ENCODE measurements at regions not wholly inside any gene's neighbourhood (a gene's known extent, or its start where the extent isn't known, plus 50 kb on each side); places are given as distances from the start of the nearest gene placed in this dataset.

- H3K27me3 ChIP-seq (replicated peaks; ENCODE audit: control insufficient read depth, insufficient read depth, low read length): no peaks in the 10 kb centered on the region
- no peak overlapping the region for H3K4me3 ChIP-seq (replicated peaks; ENCODE audit: low read depth, low read length)
- DNase-seq (ENCODE audit: extremely low read depth, insufficient read length): no peak
- no peaks in the 10 kb centered on the region for H3K36me3 ChIP-seq (ENCODE audit: control insufficient read depth, insufficient read depth, low read length)
- TF ChIP-seq, protein P1, sequence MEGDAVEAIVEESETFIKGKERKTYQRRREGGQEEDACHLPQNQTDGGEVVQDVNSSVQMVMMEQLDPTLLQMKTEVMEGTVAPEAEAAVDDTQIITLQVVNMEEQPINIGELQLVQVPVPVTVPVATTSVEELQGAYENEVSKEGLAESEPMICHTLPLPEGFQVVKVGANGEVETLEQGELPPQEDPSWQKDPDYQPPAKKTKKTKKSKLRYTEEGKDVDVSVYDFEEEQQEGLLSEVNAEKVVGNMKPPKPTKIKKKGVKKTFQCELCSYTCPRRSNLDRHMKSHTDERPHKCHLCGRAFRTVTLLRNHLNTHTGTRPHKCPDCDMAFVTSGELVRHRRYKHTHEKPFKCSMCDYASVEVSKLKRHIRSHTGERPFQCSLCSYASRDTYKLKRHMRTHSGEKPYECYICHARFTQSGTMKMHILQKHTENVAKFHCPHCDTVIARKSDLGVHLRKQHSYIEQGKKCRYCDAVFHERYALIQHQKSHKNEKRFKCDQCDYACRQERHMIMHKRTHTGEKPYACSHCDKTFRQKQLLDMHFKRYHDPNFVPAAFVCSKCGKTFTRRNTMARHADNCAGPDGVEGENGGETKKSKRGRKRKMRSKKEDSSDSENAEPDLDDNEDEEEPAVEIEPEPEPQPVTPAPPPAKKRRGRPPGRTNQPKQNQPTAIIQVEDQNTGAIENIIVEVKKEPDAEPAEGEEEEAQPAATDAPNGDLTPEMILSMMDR (IDR thresholded peaks at IDR 0.05; ENCODE audit: insufficient read depth, low read length, poor library complexity, severe bottlenecking): no peak
Observed at GRCh38 chr15:24879492-24879891, 75.3 kb upstream of the SNRPN start.

- no peaks in the 10 kb centered on the region for H3K36me3 ChIP-seq (ENCODE audit: control insufficient read depth, insufficient read depth, low read length)
- no peak for DNase-seq (ENCODE audit: extremely low read depth, insufficient read length)
- TF ChIP-seq, protein P1 (IDR thresholded peaks at IDR 0.05; ENCODE audit: insufficient read depth, low read length, poor library complexity, severe bottlenecking): no peak
- no peaks in the 10 kb centered on the region for H3K27me3 ChIP-seq (replicated peaks; ENCODE audit: control insufficient read depth, insufficient read depth, low read length)
- no peak overlapping the region for H3K4me3 ChIP-seq (replicated peaks; ENCODE audit: low read depth, low read length)
Observed at GRCh38 chr15:24880663-24881062, 74.1 kb upstream of the SNRPN start.

GRCh38 chr15:24886538-24886937 is 68.2 kb upstream of the SNRPN start:
- Histone ChIP-seq H3K4me3 (replicated peaks; ENCODE audit: low read depth, low read length) (no peak overlapping the region), H3K36me3 (ENCODE audit: control insufficient read depth, insufficient read depth, low read length) (no peaks in the 10 kb centered on the region), H3K27me3 (replicated peaks; ENCODE audit: control insufficient read depth, insufficient read depth, low read length) (no peaks in the 10 kb centered on the region)
- TF ChIP-seq, protein P1 (IDR thresholded peaks at IDR 0.05; ENCODE audit: insufficient read depth, low read length, poor library complexity, severe bottlenecking): no peak
- no peak for DNase-seq (ENCODE audit: extremely low read depth, insufficient read length)

DNA sequence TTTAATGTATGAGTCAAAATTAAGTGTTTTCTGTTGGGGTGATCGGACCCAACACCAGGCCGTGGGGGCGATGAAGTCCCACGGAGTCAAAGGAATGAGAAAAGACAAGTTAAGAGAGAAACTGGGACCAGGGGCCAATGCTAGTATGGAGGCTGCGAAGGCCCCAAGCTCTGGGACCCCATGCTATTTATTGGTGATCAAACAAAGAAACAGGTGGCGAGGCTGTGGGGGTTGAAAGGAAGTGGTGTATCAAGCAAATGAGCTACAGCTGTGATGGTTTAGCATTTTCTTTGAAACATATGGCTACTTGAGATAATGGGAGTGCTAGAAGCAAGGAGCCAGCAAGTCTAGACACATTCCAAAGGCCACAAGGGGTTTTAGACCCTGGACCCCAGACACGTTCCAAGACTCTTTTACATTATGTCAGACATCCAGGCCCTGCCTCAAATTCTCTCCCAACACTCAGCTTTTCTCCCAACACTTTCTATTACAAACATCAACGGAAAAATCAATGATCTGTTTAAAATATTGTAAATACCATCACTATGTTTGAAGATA is 56.0 kb upstream of the SNRPN start:
- no peak for DNase-seq (ENCODE audit: extremely low read depth, insufficient read length)
- no peak overlapping the region for H3K4me3 ChIP-seq (replicated peaks; ENCODE audit: low read depth, low read length)
- no peaks in the 10 kb centered on the region for H3K36me3 ChIP-seq (ENCODE audit: control insufficient read depth, insufficient read depth, low read length)
- TF ChIP-seq, protein P1 (IDR thresholded peaks at IDR 0.05; ENCODE audit: insufficient read depth, low read length, poor library complexity, severe bottlenecking): no peak
- no peaks in the 10 kb centered on the region for H3K27me3 ChIP-seq (replicated peaks; ENCODE audit: control insufficient read depth, insufficient read depth, low read length)

GRCh38 chr15:24899367-24899766 is 55.4 kb upstream of the SNRPN start:
- Histone ChIP-seq H3K27me3 (replicated peaks; ENCODE audit: control insufficient read depth, insufficient read depth, low read length) (no peaks in the 10 kb centered on the region), H3K4me3 (replicated peaks; ENCODE audit: low read depth, low read length) (no peak overlapping the region), H3K36me3 (ENCODE audit: control insufficient read depth, insufficient read depth, low read length) (no peaks in the 10 kb centered on the region)
- no peak for DNase-seq (ENCODE audit: extremely low read depth, insufficient read length)
- TF ChIP-seq, protein P1 (IDR thresholded peaks at IDR 0.05; ENCODE audit: insufficient read depth, low read length, poor library complexity, severe bottlenecking): no peak

- DNase-seq (ENCODE audit: extremely low read depth, insufficient read length): no peak
- Histone ChIP-seq H3K27me3 (replicated peaks; ENCODE audit: control insufficient read depth, insufficient read depth, low read length) (no peaks in the 10 kb centered on the region), H3K36me3 (ENCODE audit: control insufficient read depth, insufficient read depth, low read length) (no peaks in the 10 kb centered on the region), H3K4me3 (replicated peaks; ENCODE audit: low read depth, low read length) (no peak overlapping the region)
- TF ChIP-seq, protein P1 (IDR thresholded peaks at IDR 0.05; ENCODE audit: insufficient read depth, low read length, poor library complexity, severe bottlenecking): no peak
Observed at GRCh38 chr15:24899795-24900194, 55.0 kb upstream of the SNRPN start.
